ENCODE measurements at regions not wholly inside any gene's neighbourhood (a gene's known extent, or its start where the extent isn't known, plus 50 kb on each side); places are given as distances from the start of the nearest gene placed in this dataset.
A peak's percentile ranks its signal among the peaks of the same experiment; 100 is the strongest.
"Not testable (repeated sequence)": the region's sequence is repeated elsewhere in the genome, so short reads cannot be mapped to it uniquely, and the experiment has no call there.

GRCh38 chr5:85475151-85475550 lies 1090.5 kb upstream of the EDIL3 start:
- DNase-seq; H3K79me1 ChIP-seq (ENCODE audit: low read length); H3K9ac ChIP-seq (ENCODE audit: low read length); H4K5ac ChIP-seq (ENCODE audit: low read length); H3K79me2 ChIP-seq (ENCODE audit: control insufficient read depth, insufficient read depth, low read length); H3K27me3 ChIP-seq (ENCODE audit: insufficient read depth, low read length, poor library complexity); H4K8ac ChIP-seq (ENCODE audit: low read depth, low read length); H3K18ac ChIP-seq (ENCODE audit: low read length); H3K36me3 ChIP-seq (ENCODE audit: control insufficient read depth, insufficient read depth, low read length); H3K4ac ChIP-seq (ENCODE audit: low read depth, low read length); H3K4me3 ChIP-seq (ENCODE audit: low read length); H3K23ac ChIP-seq (ENCODE audit: low read length); H2BK5ac ChIP-seq (ENCODE audit: low read length); H3K4me2 ChIP-seq (ENCODE audit: low read length); H3K27ac ChIP-seq (ENCODE audit: low read depth, low read length); H2AK5ac ChIP-seq (ENCODE audit: low read length); H3K56ac ChIP-seq (ENCODE audit: low read length); H2BK120ac ChIP-seq (ENCODE audit: low read depth, low read length); H3K4me1 ChIP-seq (ENCODE audit: control insufficient read depth, low read depth, low read length); H2BK15ac ChIP-seq (replicated peaks; ENCODE audit: low read depth): not testable (repeated sequence)
- no CpG with 5 or more reads among the region's 4 CpGs for WGBS (ENCODE audit: extremely low coverage, insufficient coverage, low lambda C conversion rate)

GRCh38 chr5:85476617-85477016 lies 1091.9 kb upstream of the EDIL3 start:
- no peak overlapping the region for H4K8ac ChIP-seq (ENCODE audit: low read depth, low read length)
- no peak for DNase-seq
- no peak overlapping the region for H3K23ac ChIP-seq (ENCODE audit: low read length)
- no peak overlapping the region for H3K9ac ChIP-seq (ENCODE audit: low read length)
- H3K79me1 ChIP-seq (ENCODE audit: low read length): no peaks in the 10 kb centered on the region
- no peaks in the 10 kb centered on the region for H3K36me3 ChIP-seq (ENCODE audit: control insufficient read depth, insufficient read depth, low read length)
- H3K4me1 ChIP-seq (ENCODE audit: control insufficient read depth, low read depth, low read length): no peaks in the 10 kb centered on the region
- no peaks in the 10 kb centered on the region for H3K27me3 ChIP-seq (ENCODE audit: insufficient read depth, low read length, poor library complexity)
- H3K4me3 ChIP-seq (ENCODE audit: low read length): no peak overlapping the region
- H2BK120ac ChIP-seq (ENCODE audit: low read depth, low read length): no peak overlapping the region
- H2BK5ac ChIP-seq (ENCODE audit: low read length): no peak overlapping the region
- no peak overlapping the region for H3K4me2 ChIP-seq (ENCODE audit: low read length)
- no peak overlapping the region for H3K27ac ChIP-seq (ENCODE audit: low read depth, low read length)
- no peak overlapping the region for H3K56ac ChIP-seq (ENCODE audit: low read length)
- no peak overlapping the region for H4K5ac ChIP-seq (ENCODE audit: low read length)
- no peaks in the 10 kb centered on the region for H3K79me2 ChIP-seq (ENCODE audit: control insufficient read depth, insufficient read depth, low read length)
- no peak overlapping the region for H2AK5ac ChIP-seq (ENCODE audit: low read length)
- H3K18ac ChIP-seq (ENCODE audit: low read length): no peak overlapping the region
- H3K4ac ChIP-seq (ENCODE audit: low read depth, low read length): no peak overlapping the region
- H2BK15ac ChIP-seq (replicated peaks; ENCODE audit: low read depth): no peak overlapping the region

GRCh38 chr5:85479849-85480248 lies 1095.2 kb upstream of the EDIL3 start:
- no peak overlapping the region for H4K8ac ChIP-seq (ENCODE audit: low read depth, low read length)
- no peak overlapping the region for H2BK15ac ChIP-seq (replicated peaks; ENCODE audit: low read depth)
- H3K56ac ChIP-seq (ENCODE audit: low read length): no peak overlapping the region
- no peaks in the 10 kb centered on the region for H3K79me2 ChIP-seq (ENCODE audit: control insufficient read depth, insufficient read depth, low read length)
- H3K4me1 ChIP-seq (ENCODE audit: control insufficient read depth, low read depth, low read length): no peaks in the 10 kb centered on the region
- no peak overlapping the region for H3K18ac ChIP-seq (ENCODE audit: low read length)
- WGBS (ENCODE audit: extremely low coverage, insufficient coverage, low lambda C conversion rate): no CpG with 5 or more reads among the region's 4 CpGs
- H3K27me3 ChIP-seq (ENCODE audit: insufficient read depth, low read length, poor library complexity): no peaks in the 10 kb centered on the region
- no peak overlapping the region for H4K5ac ChIP-seq (ENCODE audit: low read length)
- no peaks in the 10 kb centered on the region for H3K79me1 ChIP-seq (ENCODE audit: low read length)
- H3K36me3 ChIP-seq (ENCODE audit: control insufficient read depth, insufficient read depth, low read length): no peaks in the 10 kb centered on the region
- H3K4ac ChIP-seq (ENCODE audit: low read depth, low read length): no peak overlapping the region
- no peak overlapping the region for H3K27ac ChIP-seq (ENCODE audit: low read depth, low read length)
- H3K9ac ChIP-seq (ENCODE audit: low read length): no peak overlapping the region
- no peak overlapping the region for H2BK5ac ChIP-seq (ENCODE audit: low read length)
- no peak for DNase-seq
- no peak overlapping the region for H3K4me2 ChIP-seq (ENCODE audit: low read length)
- no peak overlapping the region for H2BK120ac ChIP-seq (ENCODE audit: low read depth, low read length)
- no peak overlapping the region for H3K23ac ChIP-seq (ENCODE audit: low read length)
- H3K4me3 ChIP-seq (ENCODE audit: low read length): no peak overlapping the region
- no peak overlapping the region for H2AK5ac ChIP-seq (ENCODE audit: low read length)

- Histone ChIP-seq H3K27ac (ENCODE audit: low read depth, low read length) (no peak overlapping the region), H4K8ac (ENCODE audit: low read depth, low read length) (no peak overlapping the region), H2AK5ac (ENCODE audit: low read length) (no peak overlapping the region), H3K4me1 (ENCODE audit: control insufficient read depth, low read depth, low read length) (no peaks in the 10 kb centered on the region), H3K27me3 (ENCODE audit: insufficient read depth, low read length, poor library complexity) (no peaks in the 10 kb centered on the region), H3K36me3 (ENCODE audit: control insufficient read depth, insufficient read depth, low read length) (no peaks in the 10 kb centered on the region), H3K4me2 (ENCODE audit: low read length) (no peak overlapping the region), H2BK120ac (ENCODE audit: low read depth, low read length) (no peak overlapping the region), H3K79me2 (ENCODE audit: control insufficient read depth, insufficient read depth, low read length) (no peaks in the 10 kb centered on the region), H3K23ac (ENCODE audit: low read length) (no peak overlapping the region), H2BK15ac (replicated peaks; ENCODE audit: low read depth) (no peak overlapping the region), H3K4me3 (ENCODE audit: low read length) (no peak overlapping the region), H3K56ac (ENCODE audit: low read length) (no peak overlapping the region), H3K9ac (ENCODE audit: low read length) (no peak overlapping the region), H3K18ac (ENCODE audit: low read length) (no peak overlapping the region), H3K4ac (ENCODE audit: low read depth, low read length) (no peak overlapping the region), H3K79me1 (ENCODE audit: low read length) (no peaks in the 10 kb centered on the region), H2BK5ac (ENCODE audit: low read length) (no peak overlapping the region), H4K5ac (ENCODE audit: low read length) (no peak overlapping the region)
- DNase-seq: peak; percentile 59
- WGBS (ENCODE audit: extremely low coverage, insufficient coverage, low lambda C conversion rate): no CpG with 5 or more reads among the region's 2 CpGs
Observed at GRCh38 chr5:85484982-85485574, 1100.4 kb upstream of the EDIL3 start.

GRCh38 chr5:85488295-85488694 lies 1103.6 kb upstream of the EDIL3 start:
- Histone ChIP-seq H3K4me2 (ENCODE audit: low read length) (no peak overlapping the region), H3K4ac (ENCODE audit: low read depth, low read length) (no peak overlapping the region), H3K4me3 (ENCODE audit: low read length) (no peak overlapping the region), H3K9ac (ENCODE audit: low read length) (no peak overlapping the region), H3K23ac (ENCODE audit: low read length) (no peak overlapping the region), H3K27me3 (ENCODE audit: insufficient read depth, low read length, poor library complexity) (no peaks in the 10 kb centered on the region), H3K79me1 (ENCODE audit: low read length) (no peaks in the 10 kb centered on the region), H2AK5ac (ENCODE audit: low read length) (no peak overlapping the region), H4K5ac (ENCODE audit: low read length) (no peak overlapping the region), H3K4me1 (ENCODE audit: control insufficient read depth, low read depth, low read length) (no peaks in the 10 kb centered on the region), H4K8ac (ENCODE audit: low read depth, low read length) (no peak overlapping the region), H3K79me2 (ENCODE audit: control insufficient read depth, insufficient read depth, low read length) (no peaks in the 10 kb centered on the region), H2BK120ac (ENCODE audit: low read depth, low read length) (no peak overlapping the region), H3K36me3 (ENCODE audit: control insufficient read depth, insufficient read depth, low read length) (no peaks in the 10 kb centered on the region), H3K27ac (ENCODE audit: low read depth, low read length) (no peak overlapping the region), H2BK15ac (replicated peaks; ENCODE audit: low read depth) (no peak overlapping the region), H3K56ac (ENCODE audit: low read length) (no peak overlapping the region), H3K18ac (ENCODE audit: low read length) (no peak overlapping the region), H2BK5ac (ENCODE audit: low read length) (no peak overlapping the region)
- no peak for DNase-seq

- Histone ChIP-seq H3K23ac (ENCODE audit: low read length) (no peak overlapping the region), H3K27ac (ENCODE audit: low read depth, low read length) (no peak overlapping the region), H3K56ac (ENCODE audit: low read length) (no peak overlapping the region), H3K4ac (ENCODE audit: low read depth, low read length) (no peak overlapping the region), H3K4me3 (ENCODE audit: low read length) (no peak overlapping the region), H3K4me2 (ENCODE audit: low read length) (no peak overlapping the region), H3K27me3 (ENCODE audit: insufficient read depth, low read length, poor library complexity) (no peaks in the 10 kb centered on the region), H2BK5ac (ENCODE audit: low read length) (no peak overlapping the region), H3K36me3 (ENCODE audit: control insufficient read depth, insufficient read depth, low read length) (no peaks in the 10 kb centered on the region), H4K5ac (ENCODE audit: low read length) (no peak overlapping the region), H3K4me1 (ENCODE audit: control insufficient read depth, low read depth, low read length) (no peaks in the 10 kb centered on the region), H3K9ac (ENCODE audit: low read length) (no peak overlapping the region), H4K8ac (ENCODE audit: low read depth, low read length) (no peak overlapping the region), H2BK15ac (replicated peaks; ENCODE audit: low read depth) (no peak overlapping the region), H2BK120ac (ENCODE audit: low read depth, low read length) (no peak overlapping the region), H3K79me1 (ENCODE audit: low read length) (no peaks in the 10 kb centered on the region), H3K18ac (ENCODE audit: low read length) (no peak overlapping the region), H2AK5ac (ENCODE audit: low read length) (no peak overlapping the region), H3K79me2 (ENCODE audit: control insufficient read depth, insufficient read depth, low read length) (no peaks in the 10 kb centered on the region)
- DNase-seq: peak; percentile 85
Observed at GRCh38 chr5:85500869-85501268, 1116.2 kb upstream of the EDIL3 start.
